ENCODE measurements at regions not wholly inside any gene's neighbourhood (a gene's known extent, or its start where the extent isn't known, plus 50 kb on each side); places are given as distances from the start of the nearest gene placed in this dataset.

DNA sequence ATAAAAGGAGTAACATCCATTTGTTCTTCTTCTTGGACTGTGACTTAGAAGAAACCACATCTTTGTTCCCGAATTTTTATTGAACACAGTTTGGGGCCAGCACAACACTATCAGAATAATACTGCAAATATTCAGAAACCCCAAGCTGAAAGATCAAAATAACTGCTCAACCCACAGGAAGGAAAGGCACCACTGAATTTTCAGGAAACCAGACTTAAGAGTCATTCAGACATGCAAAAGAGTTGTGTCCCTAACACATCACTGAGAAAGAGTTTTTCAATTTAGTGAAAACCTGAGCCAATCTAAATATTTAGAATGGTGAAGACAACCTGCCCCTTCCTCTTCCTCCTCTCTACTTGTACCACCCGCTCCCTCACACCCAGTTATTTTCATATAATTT, 295.0 kb upstream of the RORA start:
- DNase-seq = no peak

DNA sequence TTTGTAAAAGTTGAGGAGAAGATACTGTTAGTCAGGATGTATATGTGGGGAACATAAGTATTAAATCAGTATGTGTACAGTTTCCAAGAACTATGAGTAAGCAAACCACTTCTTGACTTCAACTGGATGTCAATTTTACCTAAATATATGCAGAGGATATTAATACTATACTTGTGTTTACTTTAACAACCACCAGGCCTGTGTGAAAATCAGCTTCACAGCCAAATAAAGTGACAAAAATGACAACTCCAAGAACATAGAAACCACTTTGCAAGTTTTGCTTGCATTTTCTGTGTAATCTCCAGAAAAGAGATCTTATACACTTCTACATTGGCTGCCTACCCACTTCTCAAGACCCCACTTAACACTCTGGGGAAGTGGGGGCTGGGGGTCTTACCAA, 293.3 kb upstream of the RORA start:
- no peak for DNase-seq

DNA sequence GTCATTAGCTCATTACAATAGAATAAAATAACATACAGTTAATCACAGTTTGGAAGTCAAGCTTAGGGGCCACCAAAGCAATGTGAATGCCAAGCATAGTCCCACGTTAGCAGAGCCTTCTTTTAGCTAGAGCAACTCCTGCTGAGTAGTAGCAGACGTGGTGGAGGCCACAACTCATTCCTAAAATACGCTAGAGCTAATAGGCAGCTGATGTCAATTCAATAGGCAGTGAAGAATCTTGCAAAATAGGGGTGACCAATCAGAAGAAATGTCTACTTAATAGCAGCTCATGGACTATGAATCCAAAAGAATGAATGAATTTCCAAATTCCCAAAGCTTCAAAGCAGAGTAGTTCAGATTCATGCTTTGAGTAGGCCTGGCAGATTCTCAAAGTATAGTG, 292.9 kb upstream of the RORA start:
- no peak for DNase-seq

DNA sequence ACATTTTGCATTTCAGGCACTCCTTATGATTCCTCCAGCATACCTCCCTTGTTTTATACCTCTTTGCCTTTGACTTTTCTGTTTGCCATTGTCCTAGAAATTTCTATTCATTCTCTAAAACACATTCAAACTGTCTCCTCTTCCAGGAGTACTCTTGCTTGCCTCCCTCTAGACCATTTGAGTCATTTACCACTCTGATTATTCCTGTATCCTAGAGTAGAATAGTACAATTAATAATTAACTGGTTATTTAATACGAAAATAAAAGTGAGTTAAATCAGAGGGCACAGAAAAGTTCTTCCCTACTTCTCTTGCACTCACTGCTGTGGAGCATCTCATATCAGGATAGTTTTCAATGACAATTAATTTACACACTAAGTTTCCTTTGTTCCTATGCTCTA, 290.2 kb upstream of the RORA start:
- no peak for DNase-seq

DNA sequence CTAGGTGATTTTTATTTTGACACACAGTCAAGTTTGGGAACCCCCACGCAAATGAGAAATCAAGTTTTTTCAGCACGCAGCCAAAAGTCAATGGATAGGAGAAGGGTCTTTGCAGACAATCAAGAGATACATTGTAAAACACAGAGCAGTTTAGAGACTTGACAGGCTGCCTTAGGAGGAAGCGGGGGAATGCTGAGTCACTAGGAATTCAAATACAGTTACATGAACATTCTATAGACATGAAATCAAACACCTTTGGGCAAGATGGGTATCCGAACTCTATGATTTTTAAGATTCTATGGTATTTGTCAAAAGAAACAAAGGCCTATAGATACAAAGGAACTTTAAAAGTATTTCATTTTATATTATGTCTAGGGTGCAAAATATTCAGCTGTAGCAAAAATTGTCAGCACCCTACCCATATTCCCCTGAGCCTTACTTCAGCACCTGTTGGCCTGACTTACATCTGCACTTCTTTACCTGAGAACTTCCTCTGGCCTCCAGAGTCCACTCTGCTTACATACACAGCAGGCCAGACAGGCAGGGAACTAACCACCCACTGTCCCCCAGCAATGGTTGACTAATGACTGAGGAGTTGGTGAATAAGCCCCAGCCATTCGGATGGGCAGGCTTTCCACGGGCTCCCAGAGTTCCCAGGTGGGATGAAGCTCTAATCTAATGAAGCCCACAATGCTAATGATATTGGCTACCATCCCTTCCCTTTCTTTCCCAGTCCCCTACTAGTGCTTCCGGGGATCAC, 289.3 kb upstream of the RORA start:
- no peak for DNase-seq

DNA sequence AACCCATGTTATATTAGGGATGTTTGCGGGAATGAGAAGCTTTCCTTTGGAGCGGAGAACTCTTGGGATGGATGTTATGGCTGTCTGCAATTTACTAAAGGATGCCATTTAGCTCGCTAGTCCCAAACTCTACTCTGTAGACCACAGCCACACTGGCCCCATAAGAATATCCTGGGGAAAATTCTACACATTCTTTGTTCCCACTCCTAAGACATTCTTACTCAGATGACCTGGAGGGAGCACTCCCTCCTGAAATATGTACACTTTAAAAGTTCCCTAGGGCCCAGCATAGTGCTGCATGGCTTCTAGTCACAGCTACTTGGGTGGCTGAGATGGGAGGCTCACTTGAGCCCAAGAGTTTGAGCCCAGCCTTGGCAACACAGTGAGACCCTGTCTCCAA, 288.7 kb upstream of the RORA start:
- DNase-seq = no peak

DNA sequence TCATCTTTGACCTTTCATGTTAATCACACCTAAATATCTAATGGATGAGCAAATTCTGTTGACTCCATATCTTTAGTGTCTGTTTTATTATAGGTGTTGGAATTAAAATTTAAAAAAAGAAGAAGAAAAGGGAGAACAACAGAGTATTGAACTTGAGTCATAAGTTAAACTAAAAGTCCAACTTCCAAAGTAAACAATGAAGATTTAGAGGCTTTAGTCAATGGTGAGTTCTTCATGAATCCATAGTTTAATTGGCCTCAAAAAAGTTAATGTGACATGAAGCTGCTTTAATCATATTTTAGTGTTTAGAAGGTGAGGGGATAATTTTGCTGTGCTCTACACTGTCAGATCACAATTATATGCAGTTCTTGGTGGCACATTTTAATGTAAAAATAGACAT, 288.2 kb upstream of the RORA start:
- DNase-seq = no peak

DNA sequence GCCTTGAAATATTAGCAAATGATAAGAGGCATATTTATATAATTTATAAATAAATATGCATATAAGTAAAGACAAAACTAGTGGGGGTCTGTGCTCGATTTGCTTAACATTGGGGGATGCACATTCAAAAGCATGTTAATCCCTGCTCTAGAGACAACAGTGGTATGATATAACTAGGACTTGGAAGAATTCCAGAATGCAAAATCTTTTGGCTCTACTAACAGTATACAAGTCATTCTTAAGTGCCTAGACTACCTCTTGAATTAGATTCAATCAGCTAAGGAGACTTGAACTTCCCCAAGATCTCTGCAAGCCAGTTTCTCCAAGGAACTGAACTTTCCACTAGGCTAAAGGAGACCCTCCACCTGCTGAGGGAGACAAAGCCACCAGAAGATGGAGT, 282.7 kb upstream of the RORA start:
- no peak for DNase-seq

DNA sequence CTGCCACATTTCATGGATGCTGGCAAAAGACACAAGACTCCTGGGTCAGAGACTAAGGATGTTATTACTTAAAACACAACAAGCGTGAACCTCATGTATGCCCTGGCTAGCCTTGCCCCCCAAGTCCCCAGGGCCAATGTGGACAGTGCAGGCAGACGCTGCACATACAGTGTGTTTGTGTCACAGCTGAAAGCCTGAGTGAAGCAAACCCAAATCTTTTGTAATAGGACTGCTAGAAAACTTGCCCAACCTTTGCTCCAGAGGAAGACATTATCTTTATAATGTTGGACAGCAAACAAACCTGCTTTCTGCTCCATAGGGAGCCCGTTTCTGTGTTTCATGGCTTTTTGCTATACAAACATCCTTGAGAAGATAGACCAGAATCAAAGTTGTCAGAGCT, 282.0 kb upstream of the RORA start:
- DNase-seq = no peak

DNA sequence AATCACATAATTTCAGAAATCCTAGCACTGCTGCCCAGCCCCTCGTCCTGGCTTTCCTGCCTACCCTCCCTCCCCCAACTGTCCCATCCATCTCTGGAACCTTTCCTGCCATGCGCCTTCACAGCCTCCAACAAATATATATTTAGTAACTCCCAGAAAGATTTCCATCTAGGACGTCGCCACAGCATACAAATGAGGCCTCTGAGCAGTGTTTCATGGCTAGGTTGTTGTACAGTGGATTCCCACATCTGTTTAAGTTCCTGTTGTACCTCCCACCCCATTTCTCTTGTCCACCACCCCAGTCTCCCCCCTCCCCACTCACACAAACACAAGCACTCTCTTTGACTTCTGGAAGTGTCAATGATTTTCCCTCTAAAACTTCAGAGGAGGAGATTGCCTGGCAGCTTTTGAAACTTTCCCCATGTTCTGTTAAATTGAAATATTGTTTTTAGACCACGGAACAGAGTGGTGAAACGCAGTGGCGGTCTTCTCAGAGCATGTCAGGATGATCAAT, 280.3 kb upstream of the RORA start:
- no peak for DNase-seq

DNA sequence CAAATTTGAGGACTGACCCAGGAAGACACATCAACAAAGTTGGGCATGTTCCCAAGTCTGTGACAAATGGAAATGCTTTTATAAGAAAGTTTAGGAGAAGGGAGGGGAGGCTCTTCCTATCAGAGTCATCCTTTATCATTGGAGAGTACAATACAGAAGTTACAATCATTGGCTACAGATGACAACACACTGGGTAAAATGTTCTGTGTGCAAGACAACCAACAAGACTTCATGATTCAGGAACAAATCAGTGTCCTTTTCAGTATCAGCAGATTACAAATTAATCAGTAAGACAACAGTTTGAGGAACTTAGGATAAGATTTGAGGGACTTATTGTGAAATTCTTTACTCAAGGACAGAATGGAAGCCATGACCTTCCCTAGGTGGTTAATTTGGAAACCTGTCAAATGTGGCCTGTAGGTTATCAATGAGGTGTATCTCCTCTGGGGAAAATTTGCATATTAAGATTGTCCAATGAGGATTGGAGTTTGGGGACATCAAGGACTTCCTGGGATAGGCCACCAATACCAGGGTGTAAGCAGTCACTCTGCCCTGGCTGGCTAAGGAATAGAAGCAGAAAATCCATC, 274.4 kb upstream of the RORA start:
- no peak for DNase-seq

DNA sequence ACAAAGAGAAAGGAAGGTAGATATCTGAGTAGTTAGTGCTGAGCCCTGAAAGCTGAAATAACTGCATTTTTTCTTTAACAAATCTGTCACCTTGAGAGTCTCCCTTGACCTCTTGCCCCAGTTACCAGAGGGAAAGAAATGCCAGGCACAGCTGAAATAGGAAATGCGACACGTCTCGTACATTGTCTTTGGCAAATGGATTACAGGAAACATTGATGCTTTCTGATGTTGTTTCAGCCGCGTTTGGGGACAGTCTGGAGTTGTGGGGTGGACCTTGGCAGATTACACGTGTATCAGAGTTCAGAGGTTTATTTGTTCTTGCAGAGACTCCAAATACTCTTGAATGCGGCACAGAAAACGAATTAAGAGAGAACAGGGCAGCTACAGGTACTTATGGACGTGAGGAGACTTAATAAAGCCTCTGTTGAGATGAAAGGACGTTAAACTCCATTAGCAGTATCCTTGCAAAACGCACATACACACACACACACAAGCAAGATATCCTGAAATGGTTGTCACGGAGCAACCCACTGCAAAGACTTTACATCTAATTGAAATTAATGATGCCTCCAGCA, 272.8 kb upstream of the RORA start:
- DNase-seq = no peak

DNA sequence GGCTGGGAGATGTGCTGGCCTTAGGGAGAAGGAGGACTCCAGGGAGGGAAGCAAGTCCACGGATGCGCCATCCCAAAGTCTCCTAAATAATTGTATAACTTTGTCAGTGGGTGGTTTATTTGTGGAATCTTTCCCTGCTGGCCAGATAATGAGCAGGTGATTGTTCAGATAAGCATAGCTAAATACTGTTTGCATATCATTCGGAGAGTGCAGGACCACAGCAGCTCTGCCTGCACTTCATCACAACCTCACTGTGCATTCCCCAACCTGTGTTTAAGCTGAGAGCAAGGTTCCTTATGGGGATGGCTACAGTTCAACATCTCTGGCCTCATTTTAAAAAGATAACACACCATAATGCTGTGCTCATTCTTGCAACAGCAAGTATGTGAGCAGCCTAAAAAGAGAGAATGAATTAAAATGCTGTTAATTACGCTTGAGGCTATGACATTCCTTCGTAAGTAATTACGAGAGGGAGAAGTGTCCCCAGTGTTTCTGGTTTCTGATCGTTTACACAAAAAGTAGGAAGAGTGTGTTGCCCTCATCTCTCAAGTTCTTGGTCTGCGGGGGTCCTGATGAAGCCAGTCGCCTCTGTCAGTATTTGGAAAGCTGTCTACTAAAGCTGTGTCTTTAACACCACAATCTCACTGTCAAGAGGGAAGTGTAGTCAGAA, 272.0 kb upstream of the RORA start:
- no peak for DNase-seq

DNA sequence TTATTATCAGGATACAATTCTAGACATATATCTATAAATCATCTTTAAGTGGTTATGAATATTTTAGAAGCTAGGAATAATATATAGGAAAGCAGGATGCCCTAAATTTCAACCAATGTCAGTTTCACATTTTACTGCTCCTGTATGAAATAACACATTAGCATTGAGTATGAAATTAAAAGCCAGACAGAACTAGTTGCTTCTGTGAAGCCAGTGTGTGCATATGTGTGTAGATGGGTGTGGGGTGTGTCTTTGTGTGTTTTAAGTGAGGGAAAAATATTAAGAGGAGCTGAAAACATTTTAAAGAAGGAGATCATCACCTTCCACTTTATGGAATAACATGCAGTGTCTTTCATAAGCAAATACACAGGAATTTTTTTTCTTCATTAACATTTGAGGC, 271.4 kb upstream of the RORA start:
- no peak for DNase-seq

DNA sequence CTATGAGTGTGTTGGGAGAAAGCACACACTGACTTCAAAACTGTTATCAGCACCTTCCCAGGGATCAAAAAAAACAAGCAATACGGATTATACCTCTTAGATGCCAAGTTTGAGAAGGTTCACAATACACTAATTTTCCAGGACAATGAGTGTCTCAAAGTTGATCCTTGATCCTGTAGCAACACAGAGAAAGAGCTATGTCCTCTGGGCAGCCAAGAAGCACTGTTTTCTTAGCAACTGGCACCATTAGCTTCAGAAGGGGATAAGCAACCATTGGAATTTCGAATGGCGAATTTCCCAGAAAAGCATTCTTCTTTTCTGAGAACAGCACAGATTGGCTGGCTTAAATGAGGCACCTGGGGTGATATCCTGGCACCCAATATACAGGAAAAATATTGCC, 270.3 kb upstream of the RORA start:
- DNase-seq = no peak

DNA sequence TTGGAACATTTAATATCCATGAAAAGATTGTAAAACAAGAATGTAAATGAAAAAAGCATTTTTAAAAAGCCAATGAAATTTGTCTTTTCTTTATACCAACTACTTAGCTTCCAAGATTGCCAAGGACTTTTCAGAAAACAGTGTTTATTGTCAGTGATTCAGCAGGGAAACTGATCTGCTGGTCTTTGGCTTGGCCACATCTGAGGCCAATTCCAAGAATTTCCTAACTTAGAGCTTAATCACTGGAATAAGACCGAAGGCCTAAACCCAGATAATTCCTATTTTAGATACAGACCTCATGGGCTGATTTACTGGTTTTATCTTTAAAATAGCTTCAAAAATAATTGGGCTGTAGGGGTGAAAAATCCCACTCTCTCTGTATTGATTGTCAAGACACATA, 260.5 kb upstream of the RORA start:
- DNase-seq = no peak

DNA sequence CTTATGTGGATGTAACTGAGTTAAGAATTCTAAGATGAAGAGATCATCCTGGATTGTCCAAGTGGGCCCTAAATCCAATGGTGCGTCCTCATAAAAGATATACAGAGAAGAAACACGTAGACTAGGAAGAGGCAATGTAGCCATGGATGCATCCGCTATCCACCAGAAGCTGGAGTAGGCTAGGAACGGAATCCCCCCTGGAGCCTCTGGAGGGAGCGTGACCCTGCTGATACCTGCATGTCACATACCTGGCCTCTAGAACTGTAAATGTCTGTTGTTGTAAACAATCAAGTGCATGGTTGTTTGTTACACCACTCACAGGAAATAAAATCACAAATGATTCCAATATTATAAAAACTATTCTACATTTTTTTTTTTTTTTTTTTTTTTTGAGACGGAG, 254.5 kb upstream of the RORA start:
- no peak for DNase-seq

DNA sequence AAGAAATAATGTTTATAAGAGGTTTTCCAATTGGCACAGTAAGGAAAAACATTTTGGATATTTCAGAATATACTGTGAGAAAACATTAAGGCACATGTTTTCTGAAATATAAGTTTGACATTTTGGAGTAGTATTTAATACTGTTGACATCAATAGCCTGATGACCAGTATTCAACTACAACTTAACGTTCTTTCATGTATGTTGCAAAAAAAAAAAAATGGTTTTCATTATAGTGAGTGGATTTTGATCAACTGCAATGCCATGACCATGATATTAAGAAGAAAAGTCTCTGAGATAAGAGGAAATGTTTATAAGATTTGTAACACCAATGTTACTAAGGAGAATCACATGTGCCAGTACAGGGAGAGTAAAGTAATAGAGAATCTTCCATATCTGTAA, 252.8 kb upstream of the RORA start:
- DNase-seq = no peak

DNA sequence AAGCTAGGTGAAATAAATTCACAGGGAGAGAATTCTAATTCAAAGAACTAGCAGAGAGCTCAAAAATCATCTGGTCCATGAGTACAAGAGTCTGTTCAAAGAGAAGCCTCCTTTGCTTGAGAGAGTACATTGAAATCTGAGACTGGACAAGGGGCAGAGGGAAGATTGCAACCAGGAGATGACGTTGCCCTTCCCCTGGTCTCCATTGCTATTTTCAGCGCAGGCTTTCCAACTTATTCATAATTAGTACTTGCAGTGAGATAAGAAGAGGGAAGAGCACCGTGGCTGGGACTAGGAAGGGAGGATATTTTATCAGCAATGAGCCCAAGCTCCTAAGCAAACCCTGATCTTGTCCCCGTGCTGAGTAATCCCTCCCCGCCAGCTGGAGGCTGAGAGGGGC, 251.8 kb upstream of the RORA start:
- no peak for DNase-seq

DNA sequence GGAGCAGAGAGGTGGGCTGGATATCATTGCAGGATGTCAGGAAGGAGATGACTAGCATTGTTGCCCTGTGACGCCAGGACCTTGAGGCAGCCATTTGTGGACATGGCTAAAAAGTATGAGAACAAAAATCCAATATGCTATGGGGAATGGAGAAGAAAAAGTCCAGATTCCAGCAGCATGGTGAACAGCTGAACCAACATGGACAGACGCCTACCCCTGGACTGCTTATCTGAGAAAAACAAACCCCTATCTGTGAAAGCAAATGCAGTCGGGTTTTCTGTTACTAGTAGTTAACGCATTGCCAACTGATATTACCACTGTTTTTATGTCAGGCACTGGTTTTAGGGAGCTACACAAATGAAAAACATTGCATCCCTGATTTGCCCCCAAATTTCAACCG, 251.2 kb upstream of the RORA start:
- DNase-seq = no peak

DNA sequence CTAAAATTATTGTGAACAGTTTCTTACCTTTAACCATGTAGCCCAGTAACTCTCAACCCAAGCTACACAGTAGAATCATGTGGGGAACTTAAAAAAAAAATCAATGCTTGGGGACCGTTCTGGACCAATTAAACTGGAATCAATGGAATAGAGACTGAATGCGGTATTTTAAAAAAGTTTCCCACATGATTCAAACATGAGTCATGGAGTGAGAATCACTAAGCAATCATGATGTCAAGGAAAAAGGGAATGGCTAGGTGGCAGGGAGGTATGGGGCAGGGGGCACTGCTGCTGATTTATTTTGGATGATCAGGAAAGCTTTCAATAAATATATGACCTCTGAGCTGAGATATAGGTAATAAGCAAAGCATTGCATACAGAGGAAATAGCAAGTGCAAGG, 250.5 kb upstream of the RORA start:
- no peak for DNase-seq

DNA sequence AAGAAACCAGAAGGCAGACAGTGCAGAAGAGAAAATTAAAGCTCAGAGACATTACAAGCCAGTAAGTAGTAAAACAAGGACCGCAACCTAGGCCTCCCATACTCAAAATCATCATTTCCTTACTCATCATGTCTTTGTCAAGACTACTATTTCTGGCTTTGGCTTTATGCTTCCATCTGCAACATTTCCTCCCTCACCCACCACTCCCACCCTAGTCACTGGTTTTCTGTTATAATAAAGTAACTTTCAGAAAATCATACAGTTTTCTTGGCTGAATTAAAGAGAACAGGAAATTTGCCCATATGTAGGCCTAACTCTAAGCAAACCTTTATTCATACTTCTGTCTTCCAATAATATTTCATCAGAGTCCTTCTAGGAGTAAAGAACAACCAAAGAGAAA, 247.6 kb upstream of the RORA start:
- DNase-seq = no peak

DNA sequence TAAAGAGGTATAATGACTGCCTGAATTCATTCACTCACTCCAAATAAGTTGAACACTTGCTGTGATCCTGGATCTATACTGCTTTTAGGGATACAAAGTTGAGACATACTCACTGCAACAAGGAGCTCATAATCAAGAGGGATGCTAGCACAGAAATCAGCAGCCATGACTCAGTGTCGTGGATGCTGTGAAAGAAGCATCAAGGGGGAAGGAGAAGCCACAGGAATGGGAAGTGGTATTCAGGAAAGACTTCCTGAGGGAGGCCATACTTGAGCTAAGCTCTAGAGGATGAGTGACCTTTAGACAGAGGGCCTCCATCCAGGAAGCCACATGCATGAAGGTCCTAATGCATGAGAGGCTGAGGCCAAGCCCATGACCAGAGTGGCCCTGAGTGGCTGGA, 245.7 kb upstream of the RORA start:
- DNase-seq = no peak

DNA sequence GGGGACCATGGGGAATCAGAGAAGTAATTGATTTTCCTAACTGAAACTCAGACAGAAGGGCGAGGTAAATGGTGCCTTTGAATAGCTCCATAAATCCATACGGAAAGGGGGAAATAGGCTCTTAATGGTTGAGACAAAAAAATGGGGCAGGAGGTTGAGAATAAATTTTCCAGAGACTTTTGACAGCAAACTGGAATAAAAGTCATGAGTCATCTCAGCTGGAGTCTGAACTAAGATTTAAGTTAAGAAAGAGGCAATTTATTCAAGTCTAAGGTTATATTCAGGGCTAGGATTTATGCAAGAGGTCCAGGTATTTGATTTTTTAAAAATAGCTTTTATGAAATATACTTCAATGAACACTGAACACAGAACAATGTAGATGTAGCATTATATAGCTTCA, 238.7 kb upstream of the RORA start:
- DNase-seq = no peak

Measured in stimulated activated CD4-positive, alpha-beta T cell treated with anti-CD3 and anti-CD28 coated beads, Interleukin-4, amount 100 ng/mL, for 4 hours (primary cell).